ENCODE measurements at regions not wholly inside any gene's neighbourhood (a gene's known extent, or its start where the extent isn't known, plus 50 kb on each side); places are given as distances from the start of the nearest gene placed in this dataset.

DNA sequence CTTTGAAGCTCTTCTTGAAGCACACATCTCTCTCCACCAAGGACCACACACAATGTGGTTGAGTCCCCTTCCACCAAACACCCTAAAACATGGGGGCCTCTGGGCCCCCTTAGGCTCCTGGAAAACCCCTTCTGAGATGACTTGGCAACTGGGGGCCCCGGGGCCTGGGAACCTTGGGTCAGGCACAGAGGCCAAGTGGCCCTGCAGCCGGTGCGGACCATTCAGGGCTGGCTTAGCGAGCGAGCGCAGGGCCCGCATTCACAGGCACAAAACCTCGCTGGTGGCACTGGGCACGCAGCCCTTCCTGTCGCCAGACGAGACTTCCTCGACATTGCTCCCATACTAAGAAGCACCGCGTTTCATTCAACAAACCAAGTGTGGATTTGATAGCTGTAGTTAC, 111.2 kb upstream of the ID2 start:
- intact Hi-C loops (cut with DNase I) = no loop called here
- Histone ChIP-seq H3K27ac (no peak overlapping the region), H3K36me3 (no peaks in the 10 kb centered on the region)

GRCh38 chr2:8571301-8571791, 110.5 kb upstream of the ID2 start:
- H3K36me3 ChIP-seq = no peaks in the 10 kb centered on the region
- no peak overlapping the region for H3K4me3 ChIP-seq
- no peak for DNase-seq
- intact Hi-C loops (cut with DNase I) = no loop called here
- 64 to 66% methylated on average over 13 of the region's 13 CpGs for WGBS, 2 donors
- H3K27me3 ChIP-seq = no peaks in the 10 kb centered on the region
- no peak overlapping the region for H3K27ac ChIP-seq
- no peak for TF ChIP-seq POLR2AphosphoS5 (IDR thresholded peaks at IDR 0.05)
- TF ChIP-seq EP300 (IDR thresholded peaks at IDR 0.05) = no peak
- TF ChIP-seq POLR2A (IDR thresholded peaks at IDR 0.05) = no peak
- TF ChIP-seq, protein P1, sequence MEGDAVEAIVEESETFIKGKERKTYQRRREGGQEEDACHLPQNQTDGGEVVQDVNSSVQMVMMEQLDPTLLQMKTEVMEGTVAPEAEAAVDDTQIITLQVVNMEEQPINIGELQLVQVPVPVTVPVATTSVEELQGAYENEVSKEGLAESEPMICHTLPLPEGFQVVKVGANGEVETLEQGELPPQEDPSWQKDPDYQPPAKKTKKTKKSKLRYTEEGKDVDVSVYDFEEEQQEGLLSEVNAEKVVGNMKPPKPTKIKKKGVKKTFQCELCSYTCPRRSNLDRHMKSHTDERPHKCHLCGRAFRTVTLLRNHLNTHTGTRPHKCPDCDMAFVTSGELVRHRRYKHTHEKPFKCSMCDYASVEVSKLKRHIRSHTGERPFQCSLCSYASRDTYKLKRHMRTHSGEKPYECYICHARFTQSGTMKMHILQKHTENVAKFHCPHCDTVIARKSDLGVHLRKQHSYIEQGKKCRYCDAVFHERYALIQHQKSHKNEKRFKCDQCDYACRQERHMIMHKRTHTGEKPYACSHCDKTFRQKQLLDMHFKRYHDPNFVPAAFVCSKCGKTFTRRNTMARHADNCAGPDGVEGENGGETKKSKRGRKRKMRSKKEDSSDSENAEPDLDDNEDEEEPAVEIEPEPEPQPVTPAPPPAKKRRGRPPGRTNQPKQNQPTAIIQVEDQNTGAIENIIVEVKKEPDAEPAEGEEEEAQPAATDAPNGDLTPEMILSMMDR (IDR thresholded peaks at IDR 0.05) = no peak
- no peaks in the 10 kb centered on the region for H3K9me3 ChIP-seq
- H3K4me1 ChIP-seq = no peaks in the 10 kb centered on the region

More for the DNA sequence above, 111.2 kb upstream of the ID2 start:
- no peak for TF ChIP-seq POLR2AphosphoS5 (IDR thresholded peaks at IDR 0.05)
- TF ChIP-seq EP300 (IDR thresholded peaks at IDR 0.05) = no peak
- no peak for TF ChIP-seq POLR2A (IDR thresholded peaks at IDR 0.05)
- TF ChIP-seq, protein P1 (IDR thresholded peaks at IDR 0.05) = no peak
- no peak overlapping the region for H3K4me3 ChIP-seq
- H3K27me3 ChIP-seq = no peaks in the 10 kb centered on the region
- no peaks in the 10 kb centered on the region for H3K9me3 ChIP-seq
- WGBS, 2 donors = 96 to 98% methylated on average over 14 of the region's 14 CpGs
- no peaks in the 10 kb centered on the region for H3K4me1 ChIP-seq
- peak; percentile 48 for DNase-seq

DNA sequence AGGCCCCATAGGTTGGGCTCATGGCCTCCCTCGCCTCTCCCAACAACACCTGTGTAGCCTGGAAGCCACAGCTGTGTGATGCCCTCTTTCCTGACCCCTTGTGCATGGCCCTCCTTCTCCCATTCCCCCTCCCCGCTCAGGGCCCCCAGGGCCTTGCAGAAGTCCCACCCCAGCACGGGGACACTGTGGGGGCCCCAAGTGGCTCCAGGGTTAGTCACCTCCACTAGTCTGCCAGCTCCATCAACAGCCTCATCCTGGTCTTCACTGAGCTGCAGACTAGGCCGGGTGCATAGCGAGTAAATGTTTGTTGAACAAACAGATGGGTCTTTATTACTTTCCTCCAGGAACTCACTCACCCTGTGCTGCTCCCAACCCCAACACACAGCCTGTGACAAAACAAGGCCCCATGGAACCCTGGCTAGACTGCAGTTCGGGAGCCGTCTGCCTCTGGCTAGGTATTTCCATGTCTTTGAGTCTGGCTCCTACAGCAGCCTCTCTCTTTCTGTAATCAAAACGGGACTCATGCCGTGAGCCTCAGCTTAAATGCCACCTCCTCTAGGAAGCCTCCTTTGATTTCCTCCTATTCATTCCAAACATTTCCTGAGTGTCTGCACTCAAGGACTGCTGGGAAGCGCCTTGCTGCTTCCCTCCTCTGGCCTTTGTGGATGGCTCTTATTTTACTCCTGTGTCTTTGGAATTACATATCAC, 109.9 kb upstream of the ID2 start:
- Histone ChIP-seq H3K9me3 (no peaks in the 10 kb centered on the region), H3K36me3 (no peaks in the 10 kb centered on the region), H3K4me3 (no peak overlapping the region), H3K27me3 (no peaks in the 10 kb centered on the region), H3K4me1 (no peaks in the 10 kb centered on the region), H3K27ac (no peak overlapping the region)
- intact Hi-C loops (cut with DNase I) = no loop called here
- peak; percentile 42 for DNase-seq
- WGBS, 2 donors = 31 to 71% methylated on average over 10 of the region's 10 CpGs
- TF ChIP-seq, protein P1 (IDR thresholded peaks at IDR 0.05) = no peak
- TF ChIP-seq POLR2A (IDR thresholded peaks at IDR 0.05) = no peak
- TF ChIP-seq POLR2AphosphoS5 (IDR thresholded peaks at IDR 0.05) = no peak

DNA sequence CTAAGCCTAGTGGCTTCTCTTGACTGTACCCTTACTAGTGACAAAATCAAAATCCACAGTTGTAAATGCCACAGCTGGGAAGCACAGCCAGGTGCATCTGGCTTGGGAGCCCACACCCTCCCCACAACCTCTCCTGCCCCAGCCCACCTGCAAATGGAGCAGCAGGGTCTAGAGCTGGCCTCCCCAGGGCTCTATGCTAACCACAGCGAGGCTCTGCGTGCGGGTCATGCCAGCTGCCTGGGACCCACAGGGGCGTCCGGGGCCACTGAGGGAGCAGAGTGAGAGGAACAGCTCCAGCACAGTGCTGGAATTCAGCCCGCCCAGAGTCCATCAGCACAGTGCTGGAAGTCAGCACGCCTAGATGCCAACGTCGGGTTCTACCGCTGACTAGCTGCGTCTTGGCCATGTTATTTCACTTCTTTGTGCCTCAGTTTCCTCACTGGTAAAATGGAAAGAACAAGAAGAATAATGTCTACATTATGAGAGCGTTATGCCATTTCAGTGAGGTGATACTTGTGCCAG, 109.1 kb upstream of the ID2 start:
- peak; percentile 48 for DNase-seq
- TF ChIP-seq EP300 (IDR thresholded peaks at IDR 0.05) (no peak), POLR2AphosphoS5 (IDR thresholded peaks at IDR 0.05) (no peak), POLR2A (IDR thresholded peaks at IDR 0.05) (no peak)
- TF ChIP-seq, protein P1 (IDR thresholded peaks at IDR 0.05) = no peak
- no peak overlapping the region for H3K27ac ChIP-seq
- WGBS, 2 donors = 84 to 93% methylated on average over 12 of the region's 12 CpGs
- H3K36me3 ChIP-seq = no peaks in the 10 kb centered on the region
- no peaks in the 10 kb centered on the region for H3K27me3 ChIP-seq
- H3K9me3 ChIP-seq = no peaks in the 10 kb centered on the region
- no peaks in the 10 kb centered on the region for H3K4me1 ChIP-seq
- H3K4me3 ChIP-seq = no peak overlapping the region
- intact Hi-C loops (cut with DNase I) = no loop called here
